Nephron progenitor cell (in vitro differentiated cells): ENCODE measurements at regions not wholly inside any gene's neighbourhood (a gene's known extent, or its start where the extent isn't known, plus 50 kb on each side); places are given as distances from the start of the nearest gene placed in this dataset.

Experiments used
- DNase-seq: peaks from one replicate; pipeline ENCODE4 v3.0.0; 2021
- H3K27ac Mint-ChIP-seq: 2 replicates; pipeline ENCODE4 v1.8.0; 2021; ENCODE audit warnings: mild to moderate bottlenecking, moderate library complexity, mixed read lengths
- H3K27me3 Mint-ChIP-seq: 2 replicates; pipeline ENCODE4 v1.8.0; 2021; ENCODE audit warnings: mild to moderate bottlenecking, low read depth, mixed read lengths; ENCODE audit not compliant: poor library complexity
- H3K36me3 Mint-ChIP-seq: 2 replicates; pipeline ENCODE4 v1.8.0; 2021; ENCODE audit warnings: low read depth, mixed read lengths
- H3K4me1 Mint-ChIP-seq: 2 replicates; pipeline ENCODE4 v1.8.0; 2021; ENCODE audit warnings: mixed read lengths
- H3K4me3 Mint-ChIP-seq: 2 replicates; pipeline ENCODE4 v1.8.0; 2021; ENCODE audit warnings: mild to moderate bottlenecking, moderate library complexity, mixed read lengths
- H3K9me3 Mint-ChIP-seq: 2 replicates; pipeline ENCODE4 v1.8.0; 2021; ENCODE audit warnings: mild to moderate bottlenecking, moderate library complexity, mixed read lengths
- CTCF ChIP-seq: fragments of 200-600 bp; sonication (generic); IDR thresholded peaks from 2 replicates; pipeline ENCODE4 v1.5.0; 2021; ENCODE audit warnings: antibody characterized with exemption

DNA sequence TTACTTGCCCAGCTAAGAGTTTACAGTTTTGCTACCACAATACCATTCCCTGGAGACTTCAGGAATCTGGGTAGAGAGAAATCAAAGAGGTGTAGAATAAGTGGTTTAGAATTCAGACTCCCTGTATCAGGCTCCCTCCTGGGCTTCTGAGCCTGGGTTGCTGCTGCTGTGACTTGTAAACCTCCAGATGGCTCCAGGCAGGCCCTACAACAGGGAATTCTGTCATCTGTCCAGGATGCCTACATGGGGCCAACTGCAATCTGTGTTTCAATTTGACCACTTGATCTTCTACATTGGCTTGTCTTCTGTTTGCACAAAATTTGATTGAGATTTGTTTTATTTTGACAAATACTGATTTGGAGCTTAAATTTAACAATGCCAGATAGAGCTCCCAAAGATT is 183.9 kb downstream of the RAD51AP2 start:
- H3K27me3 Mint-ChIP-seq, result peaks cover 4% of the 10 kb centered on the region
- DNase-seq, result no peak
- TF ChIP-seq CTCF, result no peak
- H3K27ac Mint-ChIP-seq, result no peak overlapping the region
- no peaks in the 10 kb centered on the region for H3K36me3 Mint-ChIP-seq
- peaks cover 4% of the 10 kb centered on the region for H3K9me3 Mint-ChIP-seq
- H3K4me1 Mint-ChIP-seq, result no peaks in the 10 kb centered on the region
- no peak overlapping the region for H3K4me3 Mint-ChIP-seq

- no peak for TF ChIP-seq CTCF
- Mint-ChIP-seq H3K4me3 (no peak overlapping the region), H3K9me3 (no peaks in the 10 kb centered on the region), H3K27me3 (peaks cover 6% of the 10 kb centered on the region), H3K27ac (no peak overlapping the region), H3K4me1 (no peaks in the 10 kb centered on the region), H3K36me3 (no peaks in the 10 kb centered on the region)
- DNase-seq, result no peak
Measured at GRCh38 chr2:17331636-17332035, 186.6 kb downstream of the RAD51AP2 start.

DNA sequence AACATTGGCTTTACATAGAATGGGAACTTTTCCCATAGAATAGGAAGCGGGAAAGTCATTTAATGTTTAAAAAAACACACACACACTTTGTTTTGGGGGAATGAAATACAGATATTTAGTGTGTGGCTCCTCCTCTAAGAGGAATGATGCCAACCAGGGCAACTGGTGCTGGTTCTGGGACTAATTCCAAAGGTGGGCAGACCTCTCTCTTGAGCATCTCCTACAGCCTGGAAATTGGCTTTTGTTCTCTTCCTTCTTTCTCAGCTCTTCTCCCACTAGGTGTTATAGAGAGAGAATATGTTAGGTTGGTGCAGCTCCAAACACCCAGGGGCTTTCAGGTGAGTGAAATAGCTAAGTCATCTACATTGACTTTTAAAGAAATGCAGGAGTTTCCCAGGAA is 190.1 kb downstream of the RAD51AP2 start:
- Mint-ChIP-seq H3K9me3 (no peaks in the 10 kb centered on the region), H3K36me3 (no peaks in the 10 kb centered on the region), H3K4me3 (no peak overlapping the region), H3K27me3 (peaks cover 6% of the 10 kb centered on the region), H3K27ac (no peak overlapping the region), H3K4me1 (no peaks in the 10 kb centered on the region)
- DNase-seq, result no peak
- TF ChIP-seq CTCF, result no peak

DNA sequence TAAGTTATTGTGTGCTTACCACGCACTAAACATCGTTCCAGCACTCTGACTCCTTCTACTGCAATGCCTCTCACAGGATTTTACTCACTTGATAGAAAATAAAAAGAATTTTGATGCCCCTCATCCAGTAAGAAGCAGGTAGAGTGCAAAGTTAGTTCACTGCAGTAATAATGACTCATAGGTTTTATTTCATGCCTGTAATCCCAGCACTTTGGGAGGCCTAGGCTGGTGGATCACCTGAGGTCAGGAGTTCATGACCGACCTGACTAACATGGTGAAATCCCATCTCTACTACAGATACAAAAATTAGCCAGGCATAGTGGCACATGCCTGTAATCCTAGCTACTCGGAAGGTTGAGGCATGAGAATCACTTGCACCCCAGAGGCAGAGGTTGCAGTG is 190.6 kb downstream of the RAD51AP2 start:
- Mint-ChIP-seq H3K9me3 (no peaks in the 10 kb centered on the region), H3K4me3 (no peak overlapping the region), H3K36me3 (no peaks in the 10 kb centered on the region), H3K4me1 (no peaks in the 10 kb centered on the region), H3K27ac (no peak overlapping the region), H3K27me3 (peaks cover 6% of the 10 kb centered on the region)
- DNase-seq, result no peak
- no peak for TF ChIP-seq CTCF

DNA sequence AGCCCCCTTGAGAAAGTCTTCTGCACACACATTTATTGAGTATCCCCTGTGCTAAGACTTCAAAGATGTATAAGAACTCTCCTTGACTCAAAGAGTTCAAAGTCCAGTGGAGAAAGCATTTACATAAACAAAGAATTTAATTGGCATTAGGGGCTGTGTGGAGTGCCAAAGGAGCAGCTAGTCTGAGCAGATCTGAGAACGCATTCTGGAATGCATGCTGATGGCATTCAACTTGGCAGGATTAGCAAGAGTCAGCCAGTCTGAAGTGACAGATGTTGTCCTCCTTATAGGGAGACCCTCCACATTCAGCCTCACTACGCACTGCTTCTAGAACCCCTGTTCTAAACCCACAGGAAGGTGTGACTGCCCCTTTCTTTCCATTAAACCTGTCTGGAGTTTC is 191.5 kb downstream of the RAD51AP2 start:
- H3K4me3 Mint-ChIP-seq, result no peak overlapping the region
- no peak overlapping the region for H3K27ac Mint-ChIP-seq
- H3K36me3 Mint-ChIP-seq, result no peaks in the 10 kb centered on the region
- H3K27me3 Mint-ChIP-seq, result peaks cover 5% of the 10 kb centered on the region
- no peak for TF ChIP-seq CTCF
- no peaks in the 10 kb centered on the region for H3K4me1 Mint-ChIP-seq
- no peak for DNase-seq
- no peaks in the 10 kb centered on the region for H3K9me3 Mint-ChIP-seq

DNA sequence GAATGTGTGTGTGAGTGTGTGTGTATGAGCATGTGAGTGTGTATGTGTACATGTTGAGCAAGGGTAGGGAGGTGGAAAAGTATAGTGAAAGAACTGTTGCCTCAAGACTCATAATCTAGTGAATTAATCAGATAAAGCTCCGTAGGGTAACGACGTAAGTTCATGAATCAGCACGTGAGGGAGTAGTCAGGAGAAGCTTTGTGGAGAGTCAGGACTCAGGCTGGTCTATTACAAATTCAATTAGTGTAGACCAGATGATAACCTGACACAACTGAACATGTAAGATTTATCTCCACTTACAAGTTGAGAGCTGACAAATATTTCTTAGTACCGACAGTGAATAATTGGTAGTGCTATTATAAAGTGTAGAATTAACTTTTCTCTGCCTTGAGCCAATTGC is 194.5 kb downstream of the RAD51AP2 start:
- Mint-ChIP-seq H3K4me1 (no peaks in the 10 kb centered on the region), H3K27ac (no peak overlapping the region), H3K9me3 (no peaks in the 10 kb centered on the region), H3K27me3 (peaks cover 10% of the 10 kb centered on the region), H3K4me3 (no peak overlapping the region), H3K36me3 (no peaks in the 10 kb centered on the region)
- DNase-seq, result no peak
- TF ChIP-seq CTCF, result no peak
